K562 (cell line): ENCODE measurements at regions not wholly inside any gene's neighbourhood (a gene's known extent, or its start where the extent isn't known, plus 50 kb on each side); places are given as distances from the start of the nearest gene placed in this dataset.
A peak's percentile ranks its signal among the peaks of the same experiment; 100 is the strongest.

Experiments used
- ATAC-seq: fragments of 200-7000 bp; cut with Tn5 transposase; 3 replicates; pipeline ENCODE4 v1.9.1; 2020; ENCODE audit warnings: moderate library complexity
- BruUV-seq: library from RNA; stranded (reverse); fragments of 400-500 nt; replicated peaks from 2 replicates; lab custom pipeline; 2021; lab: Mats Ljungman, UMichigan
- CTCF ChIA-PET: fragments of 300-600 bp; formaldehyde crosslinking; extraction: SDS; loops from one replicate; lab custom pipeline; 2021; ENCODE audit warnings: low intra/inter-chr PET ratio; lab: Yijun Ruan, JAX
- POLR2A ChIA-PET: fragments of 300-600, 350-650 bp; sonication (Branson Sonifier 250); formaldehyde crosslinking; extraction: SDS; loops from one replicate; lab custom pipeline; 2021; ENCODE audit warnings: antibody characterized with exemption, inconsistent platforms; lab: Yijun Ruan, JAX
- DNase-seq, 4 experiments: peaks; one replicate each; pipeline versions ENCODE4 v3.0.0 to v3.0.0-alpha.2; 2011 to 2018; ENCODE audit warnings: low spot score in 3 of 4, mixed read lengths in 3 of 4; ENCODE audit errors: extremely low read depth in 1 of 4
- FAIRE-seq: peaks from 2 replicates; lab custom pipeline; 2011; peaks lifted over from hg19 to GRCh38; lab: Jason Lieb, UNC
- H2AFZ ChIP-seq: 2 replicates; pipeline ENCODE4 v1.6.0; 2011; ENCODE audit warnings: low read depth, low read length, control low read depth, inconsistent platforms
- H3K27ac ChIP-seq: fragments of 200-600 bp; 3 replicates; pipeline ENCODE4 v1.8.0; 2011; ENCODE audit warnings: low read depth, mild to moderate bottlenecking, control low read depth, inconsistent platforms, low read length, moderate library complexity, mixed read lengths; ENCODE audit errors: extremely low read depth
- H3K27me3 ChIP-seq, 2 experiments: fragments of 300-600 bp in 1 of 2; 2 replicates in 1 of 2; 3 replicates in 1 of 2; pipeline versions ENCODE4 v1.6.0 to v1.8.0; 2011; ENCODE audit warnings: inconsistent platforms in 2 of 2, low read length in 2 of 2, mild to moderate bottlenecking in 1 of 2, mixed read lengths in 1 of 2, moderate library complexity in 1 of 2; ENCODE audit not compliant: control insufficient read depth in 2 of 2, insufficient read depth in 2 of 2
- H3K36me3 ChIP-seq: fragments of 300-600 bp; 3 replicates; pipeline ENCODE4 v1.8.0; 2011; ENCODE audit warnings: mild to moderate bottlenecking, low read length, inconsistent platforms; ENCODE audit not compliant: control insufficient read depth, insufficient read depth
- H3K4me1 ChIP-seq, 2 experiments: fragments of 200-600 bp in 1 of 2; replicated peaks in 1 of 2; 2 replicates in 1 of 2; 3 replicates in 1 of 2; pipeline versions ENCODE4 v1.5.1 to v1.8.0; 2011; ENCODE audit warnings: inconsistent platforms in 2 of 2, low read length in 2 of 2, mild to moderate bottlenecking in 1 of 2, mixed read lengths in 1 of 2, moderate library complexity in 1 of 2; ENCODE audit not compliant: control insufficient read depth in 2 of 2, insufficient read depth in 2 of 2
- H3K4me2 ChIP-seq: 2 replicates; pipeline ENCODE4 v1.6.1; 2011; ENCODE audit warnings: low read length, control low read depth, inconsistent platforms, mixed read lengths; ENCODE audit not compliant: insufficient read depth
- H3K4me3 ChIP-seq: fragments of 200-600 bp; sonication (generic), shearing (Covaris generic); 2 replicates; pipeline ENCODE4 v1.5.1; 2016; ENCODE audit warnings: control low read depth, inconsistent platforms
- H3K79me2 ChIP-seq: fragments of 200-600 bp; 3 replicates; pipeline ENCODE4 v1.8.0; 2011; ENCODE audit warnings: low read length, inconsistent platforms; ENCODE audit not compliant: control insufficient read depth, insufficient read depth
- H3K9ac ChIP-seq, 2 experiments: 2 replicates each; pipeline versions ENCODE4 v1.6.0 to v1.6.1; 2011; ENCODE audit warnings: low read depth in 2 of 2, low read length in 2 of 2, control low read depth in 1 of 2, inconsistent platforms in 1 of 2, mild to moderate bottlenecking in 1 of 2, mixed read lengths in 1 of 2; ENCODE audit not compliant: insufficient read depth in 1 of 2
- H3K9me1 ChIP-seq: one replicate; pipeline ENCODE4 v1.6.0; 2011; ENCODE audit warnings: inconsistent platforms, mild to moderate bottlenecking, low read length, moderate library complexity; ENCODE audit not compliant: control insufficient read depth, insufficient read depth
- H3K9me3 ChIP-seq: replicated peaks from 2 replicates; pipeline ENCODE4 v1.5.1; 2011; ENCODE audit warnings: low read depth, low read length, inconsistent platforms; ENCODE audit not compliant: control insufficient read depth, insufficient read depth
- H4K20me1 ChIP-seq: replicated peaks from 2 replicates; pipeline ENCODE4 v1.6.1; 2011; ENCODE audit warnings: low read length, inconsistent platforms, mixed read lengths; ENCODE audit not compliant: control insufficient read depth, insufficient read depth
- BHLHE40 ChIP-seq: IDR thresholded peaks from 2 replicates; pipeline ENCODE4 v1.6.1; 2011; ENCODE audit warnings: low read length, improper control_type of control experiment
- C11orf30 ChIP-seq: fragments of 450-650 bp; IDR thresholded peaks from 2 replicates; pipeline ENCODE4 v1.6.1; 2016; ENCODE audit warnings: low read depth, mild to moderate bottlenecking
- MAFF ChIP-seq: IDR thresholded peaks from 2 replicates; pipeline ENCODE4 v1.6.1; 2012; ENCODE audit warnings: low read length, improper control_type of control experiment
- MAFG ChIP-seq: fragments of 450-650 bp; conservative IDR thresholded peaks from 2 replicates; pipeline ENCODE4 v1.6.1; 2016; ENCODE audit warnings: missing genetic modification characterization, missing compliant biosample characterization
- MAFK ChIP-seq: IDR thresholded peaks from 2 replicates; pipeline ENCODE4 v1.6.1; 2011; ENCODE audit warnings: low read length, improper control_type of control experiment
- NFE2 ChIP-seq: IDR thresholded peaks from 2 replicates; pipeline ENCODE4 v1.6.1; 2014; ENCODE audit warnings: antibody characterized with exemption, low read depth
- NFE2L1 ChIP-seq: fragments of 450-650 bp; IDR thresholded peaks from 2 replicates; pipeline ENCODE4 v1.6.1; 2016; ENCODE audit warnings: missing genetic modification characterization, low read depth, mild to moderate bottlenecking, missing compliant biosample characterization, moderate library complexity, borderline replicate concordance
- ZNF316 ChIP-seq: fragments of 450-650 bp; IDR thresholded peaks from 2 replicates; pipeline ENCODE4 v1.6.1; 2016
- WGBS: fragments of 100-300 bp; shearing (Covaris generic); methylation state at CpG from one replicate; pipeline ENCODE4 v1.1.6; 2016; ENCODE audit warnings: low coverage, mixed read lengths; ENCODE audit not compliant: insufficient coverage; ENCODE audit errors: missing lambda C conversion rate; 5-methylcytosine and 5-hydroxymethylcytosine counted together
- in situ Hi-C: fragments of 300-500 bp; cut with MboI; formaldehyde crosslinking; loops from 4 replicates; pipeline ENCODE4 v1.15.0; 2018; ENCODE audit warnings: inconsistent platforms, mixed read lengths
- intact Hi-C: fragments of 100-400 bp; cut with micrococcal nuclease; formaldehyde crosslinking; loops from 2 replicates; pipeline ENCODE4 v1.14.2; 2022
- TF ChIP-seq, protein P1 (sequence below): IDR thresholded peaks from 2 replicates; pipeline ENCODE4 v1.6.1; 2016; ENCODE audit warnings: missing genetic modification characterization, missing compliant biosample characterization
- TF ChIP-seq, protein P2 (sequence below): fragments of 250-450 bp; sonication (Bioruptor Pico); IDR thresholded peaks from 2 replicates; pipeline ENCODE4 v1.8.0; 2021; ENCODE audit warnings: moderate library complexity, mild to moderate bottlenecking, inconsistent platforms

DNA sequence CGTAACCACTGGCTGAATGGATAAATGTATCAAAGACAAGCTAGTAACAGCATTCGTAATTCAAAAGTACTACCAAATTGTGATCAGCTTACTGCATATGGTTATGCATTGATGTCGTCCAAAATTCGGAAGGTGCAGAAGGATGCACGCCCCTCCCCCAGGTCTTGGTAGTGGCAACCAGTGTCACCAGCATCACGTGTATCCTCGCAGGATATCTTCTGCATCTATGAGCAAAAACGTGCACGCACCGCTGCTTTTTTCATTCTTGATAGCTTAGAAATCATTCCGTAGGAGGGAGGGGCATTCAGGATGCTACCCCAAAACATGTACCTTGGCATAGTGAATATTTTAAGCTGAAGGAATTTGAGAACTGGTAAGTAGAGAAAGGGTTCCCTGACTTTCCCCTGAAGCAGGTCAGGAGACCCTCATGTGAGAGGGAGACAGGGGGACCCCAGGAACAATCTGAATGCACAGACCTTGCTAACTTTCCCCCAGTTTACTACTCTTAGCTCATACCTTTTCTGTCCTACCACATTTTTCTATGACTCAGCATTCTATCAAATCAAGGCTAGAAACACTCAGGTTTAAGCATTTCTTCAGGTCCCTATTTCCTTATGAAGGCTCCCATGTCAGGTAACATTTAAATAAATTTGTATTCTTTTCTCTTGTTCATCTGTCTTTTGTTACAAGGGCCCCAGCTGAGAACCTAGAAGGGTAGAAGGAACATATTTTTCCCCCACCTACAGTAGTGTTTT is 61.2 kb upstream of the TM9SF2 start:
- ATAC-seq: no peak
- Histone ChIP-seq H3K9ac (no peak overlapping the region), H3K4me1 (peaks cover 8 to 9% of the 10 kb centered on the region in 2 experiments; a peak in 4 of 5 replicates), H4K20me1 (no peaks in the 10 kb centered on the region), H2AFZ (no peak overlapping the region), H3K27ac (no peak overlapping the region), H3K36me3 (no peaks in the 10 kb centered on the region), H3K4me3 (no peak overlapping the region), H3K4me2 (no peak overlapping the region), H3K79me2 (no peaks in the 10 kb centered on the region), H3K9me1 (no peaks in the 10 kb centered on the region), H3K27me3 (peaks cover 0 to 13% of the 10 kb centered on the region in 2 experiments; a peak in 2 of 5 replicates), H3K9me3 (no peaks in the 10 kb centered on the region)
- no peak for FAIRE-seq
- TF ChIP-seq, protein P1, sequence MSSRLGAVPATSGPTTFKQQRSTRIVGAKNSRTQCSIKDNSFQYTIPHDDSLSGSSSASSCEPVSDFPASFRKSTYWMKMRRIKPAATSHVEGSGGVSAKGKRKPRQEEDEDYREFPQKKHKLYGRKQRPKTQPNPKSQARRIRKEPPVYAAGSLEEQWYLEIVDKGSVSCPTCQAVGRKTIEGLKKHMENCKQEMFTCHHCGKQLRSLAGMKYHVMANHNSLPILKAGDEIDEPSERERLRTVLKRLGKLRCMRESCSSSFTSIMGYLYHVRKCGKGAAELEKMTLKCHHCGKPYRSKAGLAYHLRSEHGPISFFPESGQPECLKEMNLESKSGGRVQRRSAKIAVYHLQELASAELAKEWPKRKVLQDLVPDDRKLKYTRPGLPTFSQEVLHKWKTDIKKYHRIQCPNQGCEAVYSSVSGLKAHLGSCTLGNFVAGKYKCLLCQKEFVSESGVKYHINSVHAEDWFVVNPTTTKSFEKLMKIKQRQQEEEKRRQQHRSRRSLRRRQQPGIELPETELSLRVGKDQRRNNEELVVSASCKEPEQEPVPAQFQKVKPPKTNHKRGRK (tag): no peak
- TF ChIP-seq, protein P2, sequence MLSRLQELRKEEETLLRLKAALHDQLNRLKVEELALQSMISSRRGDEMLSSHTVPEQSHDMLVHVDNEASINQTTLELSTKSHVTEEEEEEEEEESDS (CRISPR knock-in tag): no peak
- TF ChIP-seq MAFF: peak; percentile 77
- peak; percentile 92 for TF ChIP-seq ZNF316
- TF ChIP-seq MAFG (tag): peak; percentile 83
- peak; percentile 55 for TF ChIP-seq BHLHE40
- TF ChIP-seq NFE2: peak; percentile 61
- peak; percentile 86 for TF ChIP-seq C11orf30
- TF ChIP-seq NFE2L1 (tag): 0 out of 2 replicates have a peak, but pooled peaks have one; percentile 18
- peak; percentile 69; the same call in 1 of the 2 replicates for TF ChIP-seq MAFK
- no TSS peak for BruUV-seq
- no peak for DNase-seq
- in situ Hi-C loops: loop anchor here (5.0 to 25.0 kb wide), 3 partner anchors 173 to 797 kb away; no protein-coding TSS in a partner anchor
- 30% methylated on average over 10 of the region's 11 CpGs for WGBS
- ChIA-PET CTCF (interaction anchor here (0.9 kb wide), 1 partner anchor 170 kb away, joined by 3 read pairs; no protein-coding TSS in a partner anchor), POLR2A (interaction anchor here (0.8 to 1.1 kb wide), 3 partner anchors 166 to 252 kb away, joined by 3 to 4 read pairs (median 3); no protein-coding TSS in a partner anchor)
- intact Hi-C loops: no loop called here
